ENCODE measurements at regions not wholly inside any gene's neighbourhood (a gene's known extent, or its start where the extent isn't known, plus 50 kb on each side); places are given as distances from the start of the nearest gene placed in this dataset.

- no TSS peak for BruUV-seq (replicated peaks)
- H3K4me2 ChIP-seq (ENCODE audit: insufficient read depth, low read length) = no peak overlapping the region
- dilution Hi-C loops (cut with MboI; ENCODE audit: extremely low pct_ligation_motif_present, low sequenced_read_pairs) (no loop called here), intact Hi-C loops (cut with micrococcal nuclease) (no loop called here)
- no peak overlapping the region for H3K4me3 ChIP-seq (replicated peaks in 1 of 3; ENCODE audit: insufficient read depth in 1 of 3, low read depth in 1 of 3, low read length in 3 of 3)
- H3K9ac ChIP-seq (replicated peaks; ENCODE audit: extremely low read depth, insufficient read depth, low read length) = no peak overlapping the region
- no peak overlapping the region for H2AFZ ChIP-seq (ENCODE audit: low read depth, low read length)
- no peaks in the 10 kb centered on the region for H3K9me3 ChIP-seq (replicated peaks; ENCODE audit: control insufficient read depth, insufficient read depth, low read length)
- no peaks in the 10 kb centered on the region for H3K4me1 ChIP-seq (ENCODE audit: control insufficient read depth, extremely low read depth, insufficient read depth, low read length)
- CTCF ChIA-PET = no interaction called here
- DNase-seq (ENCODE audit: low read depth, low spot score) (no peak), FAIRE-seq (no peak)
- H3K36me3 ChIP-seq (ENCODE audit: control insufficient read depth in 2 of 2, extremely low read depth in 1 of 2, insufficient read depth in 2 of 2, low read length in 2 of 2) = no peaks in the 10 kb centered on the region
- POLR2A ChIA-PET = no interaction called here
- H3K79me2 ChIP-seq (ENCODE audit: control insufficient read depth, insufficient read depth, low read length) = no peaks in the 10 kb centered on the region
- H4K20me1 ChIP-seq (replicated peaks; ENCODE audit: control insufficient read depth, extremely low read depth, insufficient read depth, low read length) = no peaks in the 10 kb centered on the region
- H3K9me1 ChIP-seq (replicated peaks; ENCODE audit: control insufficient read depth, extremely low read depth, insufficient read depth, low read length) = no peaks in the 10 kb centered on the region
- TF ChIP-seq GATA2 (IDR thresholded peaks at IDR 0.05; ENCODE audit: insufficient read depth, insufficient read length, low read depth, low read length) = no peak
- no peak for TF ChIP-seq POLR2AphosphoS5 (IDR thresholded peaks at IDR 0.05; ENCODE audit: insufficient read depth, low read depth, low read length)
- TF ChIP-seq, protein P1, sequence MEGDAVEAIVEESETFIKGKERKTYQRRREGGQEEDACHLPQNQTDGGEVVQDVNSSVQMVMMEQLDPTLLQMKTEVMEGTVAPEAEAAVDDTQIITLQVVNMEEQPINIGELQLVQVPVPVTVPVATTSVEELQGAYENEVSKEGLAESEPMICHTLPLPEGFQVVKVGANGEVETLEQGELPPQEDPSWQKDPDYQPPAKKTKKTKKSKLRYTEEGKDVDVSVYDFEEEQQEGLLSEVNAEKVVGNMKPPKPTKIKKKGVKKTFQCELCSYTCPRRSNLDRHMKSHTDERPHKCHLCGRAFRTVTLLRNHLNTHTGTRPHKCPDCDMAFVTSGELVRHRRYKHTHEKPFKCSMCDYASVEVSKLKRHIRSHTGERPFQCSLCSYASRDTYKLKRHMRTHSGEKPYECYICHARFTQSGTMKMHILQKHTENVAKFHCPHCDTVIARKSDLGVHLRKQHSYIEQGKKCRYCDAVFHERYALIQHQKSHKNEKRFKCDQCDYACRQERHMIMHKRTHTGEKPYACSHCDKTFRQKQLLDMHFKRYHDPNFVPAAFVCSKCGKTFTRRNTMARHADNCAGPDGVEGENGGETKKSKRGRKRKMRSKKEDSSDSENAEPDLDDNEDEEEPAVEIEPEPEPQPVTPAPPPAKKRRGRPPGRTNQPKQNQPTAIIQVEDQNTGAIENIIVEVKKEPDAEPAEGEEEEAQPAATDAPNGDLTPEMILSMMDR (IDR thresholded peaks at IDR 0.05; ENCODE audit: extremely low read depth in 1 of 2, insufficient read depth in 1 of 2, low read depth in 1 of 2, low read length in 2 of 2) = no peak
- no peak for TF ChIP-seq MYC (IDR thresholded peaks at IDR 0.05; ENCODE audit: low read depth, low read length)
- TF ChIP-seq EZH2 (IDR thresholded peaks at IDR 0.05; ENCODE audit: borderline replicate concordance, low read depth, low read length, severe bottlenecking) = no peak
- no peak for TF ChIP-seq JUN (IDR thresholded peaks at IDR 0.05; ENCODE audit: borderline replicate concordance, insufficient read depth, insufficient read length, low read depth)
- no peak for TF ChIP-seq MAX (IDR thresholded peaks at IDR 0.05; ENCODE audit: insufficient read depth, insufficient read length)
- TF ChIP-seq POLR2A (IDR thresholded peaks at IDR 0.05; ENCODE audit: low read depth, low read length) = no peak
- no peak for TF ChIP-seq FOS (IDR thresholded peaks at IDR 0.05; ENCODE audit: borderline replicate concordance, insufficient read depth, low read length)
- no peak overlapping the region for H3K27ac ChIP-seq (ENCODE audit: insufficient read depth, low read depth, low read length)
- no peaks in the 10 kb centered on the region for H3K27me3 ChIP-seq (ENCODE audit: control insufficient read depth in 2 of 2, insufficient read depth in 2 of 2, low read length in 2 of 2)
Measured at GRCh38 chr9:117597977-117598376, 106.2 kb upstream of the TLR4 start.
